WTC11 (cell line): ENCODE measurements at regions not wholly inside any gene's neighbourhood (a gene's known extent, or its start where the extent isn't known, plus 50 kb on each side); places are given as distances from the start of the nearest gene placed in this dataset.

Experiments used
- ATF3 ChIP-seq: sonication (generic); formaldehyde crosslinking; conservative IDR thresholded peaks from 2 replicates; pipeline ENCODE4 v1.8.1; 2022; ENCODE audit warnings: mild to moderate bottlenecking, missing genetic modification reagents
- ETV6 ChIP-seq: sonication (generic); formaldehyde crosslinking; IDR thresholded peaks from 2 replicates; pipeline ENCODE4 v1.8.1; 2022; ENCODE audit warnings: mild to moderate bottlenecking, missing genetic modification reagents
- GABPB1 ChIP-seq: sonication (generic); formaldehyde crosslinking; IDR thresholded peaks from 2 replicates; pipeline ENCODE4 v1.8.1; 2023; ENCODE audit warnings: mild to moderate bottlenecking, missing genetic modification reagents
- MAX ChIP-seq: sonication (generic); formaldehyde crosslinking; IDR thresholded peaks from 2 replicates; pipeline ENCODE4 v1.8.0; 2022; ENCODE audit warnings: mild to moderate bottlenecking, missing genetic modification reagents
- NFE2L1 ChIP-seq: sonication (generic); formaldehyde crosslinking; IDR thresholded peaks from 2 replicates; pipeline ENCODE4 v1.8.1; 2023; ENCODE audit warnings: missing genetic modification reagents
- NFYB ChIP-seq: sonication (generic); formaldehyde crosslinking; conservative IDR thresholded peaks from 2 replicates; pipeline ENCODE4 v1.8.0; 2022; ENCODE audit warnings: low read depth, missing genetic modification reagents
- NR3C1 ChIP-seq: sonication (generic); formaldehyde crosslinking; conservative IDR thresholded peaks from 2 replicates; pipeline ENCODE4 v1.8.1; 2023; ENCODE audit warnings: low read depth, mild to moderate bottlenecking, missing genetic modification reagents
- PREB ChIP-seq: sonication (generic); formaldehyde crosslinking; IDR thresholded peaks from 2 replicates; pipeline ENCODE4 v1.8.1; 2022; ENCODE audit warnings: mild to moderate bottlenecking, missing genetic modification reagents, moderate library complexity, borderline replicate concordance
- PRRX2 ChIP-seq: fragments of 250-450 bp; sonication (Bioruptor Pico); IDR thresholded peaks from 2 replicates; pipeline ENCODE4 v1.8.0; 2021; ENCODE audit warnings: mild to moderate bottlenecking
- USF2 ChIP-seq: sonication (generic); formaldehyde crosslinking; IDR thresholded peaks from 2 replicates; pipeline ENCODE4 v1.8.1; 2023; ENCODE audit warnings: mild to moderate bottlenecking, missing genetic modification reagents, moderate library complexity
- TF ChIP-seq, protein P1 (sequence below): sonication (generic); formaldehyde crosslinking; IDR thresholded peaks from 2 replicates; pipeline ENCODE4 v1.8.1; 2022; ENCODE audit warnings: mild to moderate bottlenecking, moderate library complexity, missing genetic modification reagents
- TF ChIP-seq, protein P2 (sequence below): fragments of 200-600 bp; IDR thresholded peaks from 2 replicates; pipeline ENCODE4 v1.8.0; 2022; ENCODE audit warnings: antibody characterized with exemption
- TF ChIP-seq, protein P3 (sequence below): sonication (generic); formaldehyde crosslinking; IDR thresholded peaks from 2 replicates; pipeline ENCODE4 v1.8.1; 2022; ENCODE audit warnings: low read depth, missing genetic modification reagents, borderline replicate concordance

- no peak for TF ChIP-seq GABPB1 (CRISPR knock-in tag)
- TF ChIP-seq MAX (CRISPR knock-in tag): no peak
- TF ChIP-seq, protein P1, sequence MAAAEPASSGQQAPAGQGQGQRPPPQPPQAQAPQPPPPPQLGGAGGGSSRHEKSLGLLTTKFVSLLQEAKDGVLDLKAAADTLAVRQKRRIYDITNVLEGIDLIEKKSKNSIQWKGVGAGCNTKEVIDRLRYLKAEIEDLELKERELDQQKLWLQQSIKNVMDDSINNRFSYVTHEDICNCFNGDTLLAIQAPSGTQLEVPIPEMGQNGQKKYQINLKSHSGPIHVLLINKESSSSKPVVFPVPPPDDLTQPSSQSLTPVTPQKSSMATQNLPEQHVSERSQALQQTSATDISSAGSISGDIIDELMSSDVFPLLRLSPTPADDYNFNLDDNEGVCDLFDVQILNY (CRISPR knock-in tag): no peak
- no peak for TF ChIP-seq PRRX2 (CRISPR knock-in tag)
- no peak for TF ChIP-seq ETV6
- TF ChIP-seq PREB: no peak
- TF ChIP-seq ATF3 (CRISPR knock-in tag): no peak
- TF ChIP-seq NFYB (CRISPR knock-in tag): no peak
- TF ChIP-seq, protein P2, sequence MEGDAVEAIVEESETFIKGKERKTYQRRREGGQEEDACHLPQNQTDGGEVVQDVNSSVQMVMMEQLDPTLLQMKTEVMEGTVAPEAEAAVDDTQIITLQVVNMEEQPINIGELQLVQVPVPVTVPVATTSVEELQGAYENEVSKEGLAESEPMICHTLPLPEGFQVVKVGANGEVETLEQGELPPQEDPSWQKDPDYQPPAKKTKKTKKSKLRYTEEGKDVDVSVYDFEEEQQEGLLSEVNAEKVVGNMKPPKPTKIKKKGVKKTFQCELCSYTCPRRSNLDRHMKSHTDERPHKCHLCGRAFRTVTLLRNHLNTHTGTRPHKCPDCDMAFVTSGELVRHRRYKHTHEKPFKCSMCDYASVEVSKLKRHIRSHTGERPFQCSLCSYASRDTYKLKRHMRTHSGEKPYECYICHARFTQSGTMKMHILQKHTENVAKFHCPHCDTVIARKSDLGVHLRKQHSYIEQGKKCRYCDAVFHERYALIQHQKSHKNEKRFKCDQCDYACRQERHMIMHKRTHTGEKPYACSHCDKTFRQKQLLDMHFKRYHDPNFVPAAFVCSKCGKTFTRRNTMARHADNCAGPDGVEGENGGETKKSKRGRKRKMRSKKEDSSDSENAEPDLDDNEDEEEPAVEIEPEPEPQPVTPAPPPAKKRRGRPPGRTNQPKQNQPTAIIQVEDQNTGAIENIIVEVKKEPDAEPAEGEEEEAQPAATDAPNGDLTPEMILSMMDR: no peak
- TF ChIP-seq, protein P3, sequence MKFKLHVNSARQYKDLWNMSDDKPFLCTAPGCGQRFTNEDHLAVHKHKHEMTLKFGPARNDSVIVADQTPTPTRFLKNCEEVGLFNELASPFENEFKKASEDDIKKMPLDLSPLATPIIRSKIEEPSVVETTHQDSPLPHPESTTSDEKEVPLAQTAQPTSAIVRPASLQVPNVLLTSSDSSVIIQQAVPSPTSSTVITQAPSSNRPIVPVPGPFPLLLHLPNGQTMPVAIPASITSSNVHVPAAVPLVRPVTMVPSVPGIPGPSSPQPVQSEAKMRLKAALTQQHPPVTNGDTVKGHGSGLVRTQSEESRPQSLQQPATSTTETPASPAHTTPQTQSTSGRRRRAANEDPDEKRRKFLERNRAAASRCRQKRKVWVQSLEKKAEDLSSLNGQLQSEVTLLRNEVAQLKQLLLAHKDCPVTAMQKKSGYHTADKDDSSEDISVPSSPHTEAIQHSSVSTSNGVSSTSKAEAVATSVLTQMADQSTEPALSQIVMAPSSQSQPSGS (CRISPR knock-in tag): no peak
- TF ChIP-seq NFE2L1 (CRISPR knock-in tag): no peak
- TF ChIP-seq NR3C1 (CRISPR knock-in tag): no peak
- no peak for TF ChIP-seq USF2 (CRISPR knock-in tag)
These were observed 491.9 kb downstream of the MN1 start for GRCh38 chr22:27309697-27310096.
